GM19372 (cell line): ENCODE measurements at regions not wholly inside any gene's neighbourhood (a gene's known extent, or its start where the extent isn't known, plus 50 kb on each side); places are given as distances from the start of the nearest gene placed in this dataset.
"Not testable (repeated sequence)": the region's sequence is repeated elsewhere in the genome, so short reads cannot be mapped to it uniquely, and the experiment has no call there.

Source experiments
- ATAC-seq: cut with Tn5 transposase; IDR thresholded peaks from one replicate; pipeline ENCODE4 v1.9.1; 2021; ENCODE audit warnings: mild to moderate bottlenecking, low read depth, moderate library complexity; ENCODE audit not compliant: unreplicated experiment

DNA sequence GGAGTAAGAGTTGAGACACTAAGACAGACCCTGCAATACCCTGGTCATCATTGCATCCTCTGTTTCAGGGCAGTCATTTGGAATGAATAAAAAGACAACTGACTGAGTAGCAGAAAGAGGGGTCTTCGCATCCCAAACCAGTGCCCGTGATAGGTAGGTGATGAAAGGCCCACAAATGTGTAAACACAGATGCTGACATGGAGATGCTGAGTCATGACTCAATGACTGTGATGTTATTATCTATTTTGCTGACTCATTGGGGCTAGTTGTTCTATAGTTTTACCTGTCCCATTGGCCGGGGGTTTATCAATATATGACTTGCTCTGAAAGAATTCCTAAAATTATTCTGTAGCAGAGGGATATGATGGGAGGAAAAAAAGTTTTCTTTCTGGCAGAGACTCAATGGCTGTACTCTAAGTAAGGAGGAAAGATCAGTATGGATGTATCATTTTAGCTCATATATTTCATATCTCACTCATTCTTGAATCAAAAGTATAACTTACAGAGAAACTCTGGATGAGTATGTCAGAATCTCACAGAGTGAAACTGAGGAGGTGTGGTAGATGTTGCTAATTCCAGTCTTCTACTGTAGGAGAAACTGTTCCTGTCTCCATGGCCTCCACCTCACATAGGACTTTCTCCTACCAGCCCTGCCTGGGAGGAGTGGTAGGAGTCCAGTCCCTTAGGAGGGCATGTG is 119.9 kb upstream of the PREP start:
- ATAC-seq, result no peak

DNA sequence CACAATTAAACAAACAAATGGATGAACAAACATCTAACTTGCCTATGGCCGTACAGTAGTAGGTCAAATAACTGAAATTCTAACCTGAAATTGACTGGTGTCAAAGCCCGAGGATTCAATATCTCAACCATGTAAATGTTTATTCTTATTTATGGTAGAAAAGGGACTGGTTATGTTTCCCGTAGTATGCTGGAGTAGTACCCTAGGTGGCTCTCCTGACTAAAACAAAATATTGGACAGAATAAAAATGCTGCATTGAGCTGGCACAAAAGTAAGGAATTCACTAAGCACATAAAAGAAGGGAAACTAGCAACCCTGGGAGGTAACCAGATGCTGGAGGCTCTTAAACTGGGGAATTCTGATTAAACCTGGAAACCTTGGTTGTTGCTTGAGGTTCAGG is 117.1 kb upstream of the PREP start:
- ATAC-seq, result no peak

DNA sequence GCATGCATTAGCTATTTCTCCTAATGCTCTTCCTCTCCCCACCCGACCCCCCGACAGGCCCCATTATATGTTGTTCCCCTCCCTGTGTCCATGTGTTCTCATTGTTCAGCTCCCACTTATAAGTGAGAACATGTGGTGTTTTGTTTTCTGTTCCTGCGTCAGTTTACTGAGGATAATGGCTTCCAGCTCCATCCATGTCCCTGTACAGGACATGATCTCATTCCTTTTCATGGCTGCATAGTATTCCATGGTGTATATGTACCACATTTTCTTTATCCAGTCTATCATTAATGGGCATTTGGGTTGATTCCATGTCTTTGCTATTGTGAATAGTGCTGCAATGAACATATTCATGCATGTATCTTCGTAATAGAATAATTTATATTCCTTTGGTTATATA is 116.1 kb upstream of the PREP start:
- ATAC-seq, result not testable (repeated sequence)

DNA sequence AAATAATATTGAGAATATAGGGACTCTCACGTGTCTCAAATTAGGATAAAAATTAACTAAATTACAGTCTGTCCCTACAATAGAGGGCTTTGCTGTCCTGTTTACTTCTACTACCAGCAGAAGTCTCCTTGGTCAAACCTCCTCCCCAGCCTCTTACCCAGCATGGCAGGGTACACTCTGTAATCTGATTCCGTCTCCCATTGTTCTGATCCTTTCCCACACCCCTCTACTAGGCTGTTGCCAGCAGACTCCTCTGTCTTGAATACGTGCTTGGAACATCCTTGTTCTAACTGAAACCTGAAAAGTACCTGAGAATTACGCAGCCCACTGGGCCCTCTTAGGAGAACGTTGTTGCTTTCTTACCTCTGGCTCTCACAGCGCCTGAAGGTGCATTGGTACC is 112.2 kb upstream of the PREP start:
- ATAC-seq, result no peak

DNA sequence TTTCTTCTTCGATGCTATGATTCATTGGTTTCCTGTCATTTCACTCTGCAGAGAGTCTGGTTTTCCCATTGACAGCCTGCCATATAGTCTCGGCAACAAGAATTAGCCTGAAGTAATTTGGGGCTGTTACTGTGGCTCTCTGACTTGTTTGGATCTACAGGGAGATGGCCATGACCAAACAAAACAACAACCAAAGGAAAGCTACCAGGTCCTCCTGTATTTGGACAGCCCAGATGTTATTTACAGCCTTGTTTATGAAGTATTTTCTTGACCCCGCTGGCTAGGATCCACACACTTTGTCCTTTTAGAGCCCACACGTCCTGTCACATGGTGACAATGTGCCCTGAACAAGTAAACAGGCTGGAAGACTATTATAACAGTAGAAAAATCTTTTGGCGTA is 111.4 kb upstream of the PREP start:
- no peak for ATAC-seq

DNA sequence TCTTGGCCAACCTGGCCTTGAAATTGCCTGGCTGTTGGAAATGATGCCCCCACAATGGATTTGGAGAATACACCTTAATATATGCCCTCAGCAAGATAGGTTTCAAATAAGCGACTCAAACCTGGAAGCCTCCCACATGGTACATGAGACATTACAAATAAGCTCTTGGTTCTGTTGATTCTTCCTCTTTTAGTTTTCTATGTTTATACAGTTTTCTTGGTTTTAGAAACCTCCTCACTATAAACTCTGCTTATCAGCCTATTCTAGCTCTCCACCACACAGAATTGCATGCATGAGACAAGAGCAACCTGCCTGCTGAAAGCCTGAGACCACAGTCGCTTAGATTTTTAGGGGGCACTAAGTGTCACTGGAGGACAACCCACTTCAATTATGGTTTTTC is 108.8 kb upstream of the PREP start:
- ATAC-seq, result no peak

DNA sequence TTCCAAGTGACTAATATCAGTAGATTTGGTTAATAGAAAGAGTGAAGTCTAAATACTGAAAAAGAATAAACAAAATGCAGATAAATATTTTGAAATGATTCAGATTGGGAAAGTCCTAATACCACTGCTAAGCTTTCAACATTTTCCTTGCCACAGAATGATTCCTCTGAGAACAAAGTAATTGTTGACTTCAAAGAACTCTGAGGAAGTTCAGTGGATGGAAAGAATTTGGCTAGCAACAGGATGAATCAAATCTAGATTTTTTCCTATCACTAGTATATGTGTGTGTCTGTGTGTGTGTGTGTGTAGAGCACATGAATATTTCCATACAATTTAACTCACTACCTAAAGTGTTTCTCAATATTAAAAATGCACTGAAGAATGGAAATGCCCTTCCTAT is 107.9 kb upstream of the PREP start:
- no peak for ATAC-seq

DNA sequence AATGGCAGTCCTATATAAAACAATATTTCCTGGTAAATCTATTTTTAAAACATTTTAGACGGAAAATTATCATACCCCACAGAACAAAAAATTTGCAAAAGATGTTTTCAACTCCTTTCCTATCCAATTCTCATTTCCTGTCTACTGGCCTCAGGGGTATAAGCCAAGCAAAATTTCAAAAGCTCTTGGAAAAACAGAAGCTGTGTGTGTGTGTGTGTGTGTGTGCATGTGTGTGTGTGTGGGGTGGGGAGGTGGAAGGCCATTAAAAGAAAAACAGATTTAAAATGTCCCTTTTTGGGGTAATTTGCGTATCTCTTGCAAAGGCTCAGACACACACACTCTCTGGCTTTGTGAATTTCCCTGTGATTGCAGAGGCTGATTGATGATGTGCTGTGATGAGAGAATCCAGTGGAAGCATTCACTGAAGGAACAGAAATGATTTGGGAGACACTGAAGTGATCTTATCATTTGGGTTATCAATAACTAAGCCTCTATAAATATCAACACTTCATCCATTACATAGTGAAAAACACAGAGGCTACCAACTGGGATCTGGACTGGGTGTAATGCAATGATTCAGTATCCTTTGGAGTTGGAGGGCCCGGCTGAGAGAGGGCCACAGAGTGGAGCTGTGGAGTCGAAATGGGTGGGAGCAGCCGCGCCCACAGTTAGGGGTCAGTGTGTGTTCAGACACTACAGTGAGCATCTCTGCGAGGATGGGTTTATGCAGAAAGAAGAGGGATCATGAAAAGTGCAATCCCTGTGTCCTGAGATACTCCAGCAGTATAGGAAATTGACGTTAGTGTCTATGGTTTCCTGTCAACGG is 106.8 kb upstream of the PREP start:
- no peak for ATAC-seq

DNA sequence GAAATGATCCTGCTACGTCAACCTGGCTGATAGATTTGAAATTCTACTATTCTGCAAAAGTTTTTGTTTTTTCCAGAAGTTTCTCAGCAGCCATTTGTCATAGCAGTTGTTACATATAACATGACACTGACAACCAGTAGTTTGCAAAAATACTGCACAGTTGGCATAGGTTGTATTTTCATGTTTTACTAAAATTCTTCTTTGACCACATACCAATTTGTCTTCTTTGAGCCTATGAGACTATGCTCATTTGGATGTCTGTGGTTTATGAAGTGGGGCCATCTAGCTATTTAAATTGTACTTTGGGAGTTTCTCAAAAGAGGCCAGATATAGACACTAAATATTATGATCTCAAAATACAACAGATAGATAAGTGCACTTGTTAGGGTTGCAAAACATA is 104.9 kb upstream of the PREP start:
- ATAC-seq, result no peak

DNA sequence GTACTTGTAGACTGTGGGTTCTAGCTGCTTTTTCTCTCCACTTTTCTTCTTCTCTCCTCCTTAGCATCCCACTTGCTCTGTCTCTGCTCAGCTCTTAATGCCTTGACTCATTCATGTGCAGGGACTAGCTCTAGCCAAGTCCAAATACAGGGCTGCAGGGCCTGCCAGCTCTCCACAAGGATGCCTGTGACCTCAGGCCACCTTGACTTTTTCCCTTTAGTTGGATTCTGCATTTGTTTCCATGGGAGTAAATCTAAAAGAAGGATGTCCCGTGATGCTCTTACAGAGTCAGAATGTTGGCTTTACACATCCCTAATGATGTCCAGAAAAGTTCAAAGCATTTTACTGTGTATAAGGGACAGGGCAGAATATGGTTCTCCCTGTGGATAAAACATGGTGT is 101.8 kb upstream of the PREP start:
- no peak for ATAC-seq

DNA sequence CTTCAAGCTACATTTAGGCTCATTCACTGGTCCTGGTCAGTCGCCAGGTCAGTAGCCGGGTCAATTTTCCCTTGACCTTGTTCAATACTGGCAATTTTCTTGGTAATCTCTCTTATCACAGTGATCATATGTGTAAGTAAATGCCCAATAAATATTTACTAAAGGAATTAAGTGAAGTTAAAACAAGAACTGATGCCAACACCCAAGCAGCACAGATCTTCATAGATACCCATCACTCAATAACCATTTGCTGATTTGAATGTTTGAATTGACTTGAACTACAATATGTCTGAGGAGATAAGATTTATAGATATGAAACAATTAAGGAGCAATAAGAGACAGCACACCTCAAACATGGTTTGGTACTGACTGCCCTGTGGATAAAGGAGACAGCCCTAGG is 100.8 kb upstream of the PREP start:
- no peak for ATAC-seq

DNA sequence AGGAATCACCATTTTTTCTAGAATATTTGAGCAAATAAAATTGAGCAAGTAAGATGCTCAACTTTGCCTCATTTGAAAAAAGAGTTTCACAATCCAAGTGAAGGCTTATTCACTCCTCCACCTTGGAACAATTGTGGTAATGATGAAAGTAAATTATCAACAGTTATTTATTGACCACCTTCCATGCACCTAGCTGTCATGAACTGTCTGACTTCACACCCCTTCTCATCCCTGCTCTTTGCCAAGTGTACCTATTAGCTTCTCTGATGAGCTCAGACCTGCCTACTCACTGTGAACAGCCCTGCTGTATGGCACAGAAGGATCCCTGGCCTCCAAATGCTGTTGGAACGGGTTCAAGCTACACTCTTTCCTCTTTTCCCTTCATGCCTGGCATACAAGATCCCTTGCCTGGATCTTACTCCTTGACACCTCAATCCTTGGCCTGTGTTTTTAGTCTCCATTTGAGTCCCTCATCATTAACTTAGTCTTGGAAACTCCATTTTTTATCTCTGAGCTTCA is 99.0 kb upstream of the PREP start:
- ATAC-seq, result no peak

DNA sequence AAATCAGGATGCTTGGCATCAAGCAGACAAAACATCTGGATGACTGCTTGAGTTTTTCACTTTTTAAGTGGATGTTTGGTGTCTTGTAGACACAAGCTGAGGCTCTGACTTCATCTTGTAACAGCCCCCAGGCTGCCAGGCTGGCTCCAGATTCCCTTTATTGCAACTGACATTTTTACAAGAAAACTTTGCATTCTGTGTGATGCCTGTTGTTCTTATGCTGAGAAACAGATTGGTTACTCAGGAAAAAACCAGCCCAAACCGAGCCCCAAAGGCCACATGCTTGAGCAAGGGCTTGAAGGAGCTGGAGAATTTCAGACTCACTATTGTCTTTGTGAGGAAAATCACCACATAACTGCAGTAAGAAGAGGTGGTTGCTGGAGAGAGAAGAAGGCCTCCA is 98.4 kb upstream of the PREP start:
- no peak for ATAC-seq

DNA sequence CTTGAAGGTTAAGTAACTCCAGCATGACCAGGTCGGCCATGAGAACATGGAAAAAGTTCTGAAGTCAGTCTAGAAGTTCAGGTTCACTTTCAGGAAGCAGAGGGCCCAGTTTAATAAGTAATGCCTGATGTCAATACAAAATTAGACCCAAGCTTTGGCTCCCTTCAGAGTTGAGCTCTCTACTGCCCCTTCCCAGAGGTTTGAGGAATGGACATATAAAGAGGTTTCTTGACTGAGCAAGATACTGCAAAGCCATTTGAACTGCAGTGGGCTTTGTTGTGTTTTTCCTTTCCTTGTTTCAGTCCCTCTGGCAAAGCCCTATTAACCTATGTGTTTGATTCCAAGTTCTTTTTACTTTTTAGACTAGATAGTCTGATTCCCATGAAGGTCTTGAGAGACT is 97.8 kb upstream of the PREP start:
- ATAC-seq, result no peak

DNA sequence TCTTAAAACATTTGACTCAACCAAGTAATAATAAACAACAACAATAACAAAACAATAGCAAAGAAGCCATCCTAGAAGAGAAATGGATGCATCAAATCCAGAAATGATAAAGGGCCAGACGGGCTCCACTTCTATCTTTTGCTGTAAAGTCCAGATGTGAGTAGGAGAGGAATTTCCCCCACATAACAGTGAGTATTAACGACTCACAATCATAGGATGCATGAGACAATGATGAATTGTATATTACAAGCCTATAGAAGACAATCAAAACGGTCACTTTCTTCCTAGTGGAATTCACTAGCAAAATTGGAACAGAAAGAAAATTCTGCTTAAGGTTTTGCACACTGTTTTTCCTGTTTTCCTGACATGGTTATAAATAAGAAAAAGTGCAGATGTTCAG is 97.0 kb upstream of the PREP start:
- no peak for ATAC-seq

DNA sequence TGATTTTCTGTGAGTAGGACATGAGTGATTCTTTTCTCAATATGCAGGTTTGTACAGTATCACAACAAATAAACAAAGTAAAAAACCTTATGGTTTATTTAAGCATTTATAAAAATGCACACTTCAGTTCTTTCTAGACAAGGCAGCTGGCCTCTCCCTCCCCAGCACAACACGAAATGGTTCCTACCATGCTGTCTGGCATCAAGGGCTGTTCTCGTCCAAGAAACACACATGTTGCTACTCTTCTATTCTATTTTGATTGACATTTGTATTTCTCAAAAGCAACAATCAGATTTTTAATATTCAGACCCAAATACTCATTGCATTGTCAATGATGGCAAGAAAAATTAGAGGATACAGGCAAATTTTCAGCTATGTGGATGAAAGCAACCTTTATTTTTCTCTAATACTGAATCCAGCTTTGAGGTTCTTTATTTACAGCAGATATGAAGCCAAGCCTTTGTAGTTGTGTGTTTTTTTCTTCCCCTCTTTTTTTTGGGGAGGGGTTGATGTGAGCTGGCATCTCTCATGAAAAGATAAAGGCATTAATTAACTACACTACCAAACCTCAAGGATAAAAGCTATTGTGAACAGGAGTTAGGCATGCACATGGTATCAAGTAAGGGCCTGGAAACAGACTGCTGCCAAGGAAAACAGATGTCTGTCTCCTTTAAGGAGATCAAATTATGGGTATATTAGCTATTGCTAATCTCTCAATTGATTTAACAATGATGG is 96.4 kb upstream of the PREP start:
- no peak for ATAC-seq

DNA sequence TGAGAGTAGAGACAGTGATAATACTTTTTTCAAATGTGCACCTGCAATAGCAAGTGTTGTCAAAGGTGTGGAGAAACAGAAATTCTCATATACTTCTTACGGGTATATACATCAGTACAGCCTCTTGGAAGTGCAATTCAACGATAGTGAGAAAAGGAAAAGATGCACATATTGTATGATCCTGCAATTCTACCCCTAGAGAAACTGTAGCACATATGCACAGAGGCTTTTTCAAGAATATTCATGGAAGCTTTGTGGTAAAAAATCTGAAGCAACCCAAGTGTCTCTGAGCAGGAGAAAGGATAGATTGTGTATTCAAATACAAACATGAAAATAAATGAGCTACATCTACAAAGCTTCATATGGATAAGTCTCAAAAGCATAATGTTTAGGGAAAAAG is 94.7 kb upstream of the PREP start:
- ATAC-seq, result no peak

DNA sequence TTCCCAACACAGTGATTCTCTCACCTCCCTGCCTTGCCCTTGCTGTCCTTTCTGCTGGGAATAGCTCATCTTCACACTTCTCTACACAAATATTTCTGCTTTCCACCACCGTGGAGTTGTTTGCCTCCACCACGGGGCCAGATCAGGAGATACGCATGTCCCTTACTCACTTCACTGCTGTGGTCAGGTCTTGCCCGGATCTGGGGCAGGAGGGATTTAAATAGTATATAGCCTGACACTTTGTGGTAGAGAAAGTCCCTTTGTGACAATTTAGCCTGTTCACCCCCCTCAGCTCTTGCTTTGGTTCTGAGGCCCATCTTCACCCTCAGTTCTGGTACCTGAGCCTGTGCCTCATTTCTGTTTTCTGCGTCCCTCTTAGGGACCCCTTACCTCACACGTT is 92.6 kb upstream of the PREP start:
- ATAC-seq, result peak; percentile 49

DNA sequence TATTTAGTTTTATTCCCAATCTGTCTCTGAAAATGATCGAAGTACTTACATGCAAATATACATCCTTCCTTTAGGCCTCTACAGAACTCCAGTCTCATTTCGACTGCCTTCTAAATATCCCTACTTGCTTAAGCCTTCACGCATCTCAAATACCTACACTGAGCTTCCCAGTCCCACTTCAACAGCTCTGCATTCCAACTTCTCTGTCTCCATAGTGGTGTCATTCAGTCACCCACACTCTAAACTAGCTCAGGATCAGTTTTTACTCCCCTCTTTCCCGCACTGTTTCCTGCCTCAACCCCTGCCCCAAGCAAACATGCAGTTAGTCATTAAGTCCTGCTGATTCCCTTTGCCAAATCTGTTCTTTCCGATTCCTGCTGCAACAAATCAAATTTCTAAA is 91.8 kb upstream of the PREP start:
- no peak for ATAC-seq

DNA sequence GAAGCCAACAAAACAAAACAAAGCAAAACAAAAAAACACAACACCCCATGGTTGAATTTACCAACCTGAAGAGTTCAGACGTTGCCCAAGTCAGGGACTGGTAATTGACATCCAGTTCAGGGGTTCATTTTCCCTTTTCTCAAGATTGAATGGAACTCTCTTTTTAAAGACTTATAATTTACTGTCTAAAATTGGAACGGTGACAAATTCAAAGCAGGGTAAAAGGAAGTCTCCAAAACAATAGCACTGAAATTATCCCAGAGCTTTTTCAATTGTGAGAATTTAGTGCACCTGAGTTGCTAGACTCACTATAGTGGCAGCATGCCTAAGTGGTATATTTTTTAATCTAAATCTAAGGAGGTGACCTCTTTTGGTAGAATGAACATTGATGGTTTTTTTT is 90.9 kb upstream of the PREP start:
- no peak for ATAC-seq
